NT2/D1 (cell line): ENCODE measurements at regions not wholly inside any gene's neighbourhood (a gene's known extent, or its start where the extent isn't known, plus 50 kb on each side); places are given as distances from the start of the nearest gene placed in this dataset.

Experiments used
- DNase-seq: peaks from one replicate; pipeline ENCODE4 v3.0.0-alpha.2; 2011; ENCODE audit warnings: low read depth, low spot score
- H3K27me3 ChIP-seq: 2 replicates; pipeline ENCODE4 v1.6.0; 2011; ENCODE audit warnings: mild to moderate bottlenecking; ENCODE audit not compliant: insufficient read length, insufficient read depth
- H3K36me3 ChIP-seq: 2 replicates; pipeline ENCODE4 v1.6.1; 2011; ENCODE audit warnings: mild to moderate bottlenecking, low read length, mixed read lengths; ENCODE audit not compliant: insufficient read depth, insufficient read length
- H3K4me1 ChIP-seq: 2 replicates; pipeline ENCODE4 v1.5.1; 2011; ENCODE audit not compliant: insufficient read depth, insufficient read length
- H3K4me3 ChIP-seq: 2 replicates; pipeline ENCODE4 v1.5.1; 2011; ENCODE audit warnings: low read depth; ENCODE audit not compliant: insufficient read length
- H3K9ac ChIP-seq: 2 replicates; pipeline ENCODE4 v1.6.0; 2011; ENCODE audit warnings: low read depth; ENCODE audit not compliant: insufficient read length
- H3K9me3 ChIP-seq: 2 replicates; pipeline ENCODE4 v1.5.1; 2011; ENCODE audit warnings: mild to moderate bottlenecking, low read length; ENCODE audit not compliant: insufficient read depth
- SUZ12 ChIP-seq: IDR thresholded peaks from 2 replicates; pipeline ENCODE4 v1.6.1; 2011; ENCODE audit not compliant: insufficient read length, insufficient read depth; ENCODE audit errors: extremely low read depth
- YY1 ChIP-seq: IDR thresholded peaks from 2 replicates; pipeline ENCODE4 v1.6.1; 2011; ENCODE audit not compliant: insufficient read length, insufficient read depth
- ZNF274 ChIP-seq: IDR thresholded peaks from 2 replicates; pipeline ENCODE4 v1.6.1; 2011; ENCODE audit warnings: mild to moderate bottlenecking, low read depth, low read length

- no peak for TF ChIP-seq SUZ12
- TF ChIP-seq ZNF274: no peak
- TF ChIP-seq YY1: no peak
- Histone ChIP-seq H3K4me3 (no peak overlapping the region), H3K27me3 (no peaks in the 10 kb centered on the region), H3K36me3 (no peaks in the 10 kb centered on the region), H3K4me1 (no peaks in the 10 kb centered on the region), H3K9ac (no peak overlapping the region), H3K9me3 (no peaks in the 10 kb centered on the region)
- no peak for DNase-seq
Measured at GRCh38 chr5:152337484-152337883, 67.6 kb downstream of the NMUR2 start.

GRCh38 chr5:152335461-152335860 is 69.6 kb downstream of the NMUR2 start:
- Histone ChIP-seq H3K36me3 (no peaks in the 10 kb centered on the region), H3K4me1 (no peaks in the 10 kb centered on the region), H3K27me3 (no peaks in the 10 kb centered on the region), H3K4me3 (no peak overlapping the region), H3K9me3 (no peaks in the 10 kb centered on the region), H3K9ac (no peak overlapping the region)
- no peak for DNase-seq
- no peak for TF ChIP-seq YY1
- no peak for TF ChIP-seq ZNF274
- TF ChIP-seq SUZ12: no peak

DNA sequence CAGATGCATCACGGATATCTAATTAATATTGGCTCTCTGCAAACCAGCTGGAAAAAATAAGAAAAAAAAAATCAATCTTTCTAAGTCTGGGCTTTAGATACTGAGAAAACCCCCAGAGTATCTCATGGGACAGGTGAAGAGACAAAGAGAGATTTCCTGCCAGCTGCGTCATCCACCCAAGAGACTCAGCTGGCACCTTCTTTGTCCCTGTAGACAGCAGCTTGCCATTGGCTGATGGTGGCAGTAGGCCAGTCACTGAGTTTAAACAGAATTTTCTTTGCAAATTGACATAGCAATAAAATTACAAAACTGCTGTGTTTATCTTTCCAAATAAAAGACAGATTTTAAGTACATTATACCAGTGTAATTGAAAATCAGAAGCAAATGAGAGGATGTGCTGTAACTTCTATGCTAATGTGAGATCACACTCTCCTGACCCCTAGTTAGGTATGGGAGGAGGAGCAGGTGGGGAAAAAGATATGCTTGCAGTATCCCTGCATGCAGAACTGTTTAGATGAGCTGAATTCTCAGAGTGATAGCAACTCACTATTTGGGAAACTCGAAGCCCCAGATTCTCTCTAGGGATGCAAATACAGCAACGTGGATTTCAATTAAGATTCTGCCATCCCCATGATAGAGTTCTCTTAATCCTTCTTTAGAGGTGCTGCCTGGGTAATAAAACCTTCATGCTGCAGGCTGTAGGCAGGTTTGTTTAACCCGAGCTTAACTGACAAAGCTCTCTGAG is 72.2 kb downstream of the NMUR2 start:
- TF ChIP-seq SUZ12 (no peak), YY1 (no peak), ZNF274 (no peak)
- no peak for DNase-seq

GRCh38 chr5:152331718-152332117 is 73.4 kb downstream of the NMUR2 start:
- no peaks in the 10 kb centered on the region for H3K27me3 ChIP-seq
- H3K4me3 ChIP-seq: no peak overlapping the region
- H3K4me1 ChIP-seq: no peaks in the 10 kb centered on the region
- no peaks in the 10 kb centered on the region for H3K9me3 ChIP-seq
- H3K9ac ChIP-seq: no peak overlapping the region
- H3K36me3 ChIP-seq: no peaks in the 10 kb centered on the region
- no peak for TF ChIP-seq YY1
- TF ChIP-seq SUZ12: no peak
- no peak for TF ChIP-seq ZNF274
- no peak for DNase-seq

More for the DNA sequence above, 72.2 kb downstream of the NMUR2 start:
- H3K9me3 ChIP-seq: no peaks in the 10 kb centered on the region
- no peak overlapping the region for H3K9ac ChIP-seq
- H3K36me3 ChIP-seq: no peaks in the 10 kb centered on the region
- H3K4me3 ChIP-seq: no peak overlapping the region
- H3K4me1 ChIP-seq: no peaks in the 10 kb centered on the region
- no peaks in the 10 kb centered on the region for H3K27me3 ChIP-seq

DNA sequence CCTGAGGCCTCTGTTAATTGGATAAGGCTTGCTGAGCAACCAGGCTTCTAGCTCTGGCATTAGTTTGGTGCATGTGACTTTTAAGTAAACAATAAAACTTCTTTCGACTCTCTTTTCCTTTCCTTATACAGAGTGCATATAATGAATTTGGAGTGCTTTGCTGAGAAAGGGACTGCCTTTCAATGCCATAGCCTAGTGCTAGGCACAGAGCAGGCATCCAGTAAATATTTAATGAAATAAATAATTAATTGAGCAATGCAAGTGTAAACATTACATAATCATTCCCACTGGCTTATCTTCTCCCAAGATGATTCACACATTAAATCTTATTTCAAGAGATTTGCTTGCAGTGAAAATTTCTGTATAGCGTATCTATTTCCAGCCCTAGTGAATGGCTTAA is 74.1 kb downstream of the NMUR2 start:
- Histone ChIP-seq H3K4me3 (no peak overlapping the region), H3K9me3 (no peaks in the 10 kb centered on the region), H3K36me3 (no peaks in the 10 kb centered on the region), H3K9ac (no peak overlapping the region), H3K4me1 (no peaks in the 10 kb centered on the region), H3K27me3 (no peaks in the 10 kb centered on the region)
- TF ChIP-seq ZNF274 (no peak), SUZ12 (no peak), YY1 (no peak)
- DNase-seq: no peak

GRCh38 chr5:152329761-152330283 is 75.3 kb downstream of the NMUR2 start:
- no peak overlapping the region for H3K4me3 ChIP-seq

GRCh38 chr5:152329207-152329606 is 75.9 kb downstream of the NMUR2 start:
- Histone ChIP-seq H3K4me1 (no peaks in the 10 kb centered on the region), H3K9me3 (no peaks in the 10 kb centered on the region), H3K27me3 (no peaks in the 10 kb centered on the region), H3K4me3 (no peak overlapping the region), H3K9ac (no peak overlapping the region), H3K36me3 (no peaks in the 10 kb centered on the region)
- TF ChIP-seq ZNF274 (no peak), YY1 (no peak), SUZ12 (no peak)
- no peak for DNase-seq

More at GRCh38 chr5:152329761-152330283, 75.3 kb downstream of the NMUR2 start:
- Histone ChIP-seq H3K27me3 (no peaks in the 10 kb centered on the region), H3K36me3 (no peaks in the 10 kb centered on the region), H3K9ac (no peak overlapping the region), H3K9me3 (no peaks in the 10 kb centered on the region), H3K4me1 (no peaks in the 10 kb centered on the region)
- no peak for TF ChIP-seq SUZ12
- no peak for TF ChIP-seq YY1
- TF ChIP-seq ZNF274: no peak
- no peak for DNase-seq
